Gastroesophageal sphincter (tissue), 3 donors: ENCODE measurements at regions not wholly inside any gene's neighbourhood (a gene's known extent, or its start where the extent isn't known, plus 50 kb on each side); places are given as distances from the start of the nearest gene placed in this dataset.

Experiments used
- CTCF ChIP-seq, 4 experiments: fragments of 200-600 bp in 2 of 4; fragments of 450-650 bp in 2 of 4; sonication (generic) in 1 of 4; IDR thresholded peaks; one replicate each; pipeline ENCODE4 v1.5.1; 2017 to 2019; ENCODE audit warnings: antibody characterized with exemption in 4 of 4, mild to moderate bottlenecking in 2 of 4, moderate library complexity in 2 of 4
- POLR2A ChIP-seq, 2 donors: fragments of 450-650 bp; IDR thresholded peaks; one replicate each; pipeline ENCODE4 v1.6.1; 2017; ENCODE audit warnings: antibody characterized with exemption in 2 of 2, mild to moderate bottlenecking in 2 of 2, moderate library complexity in 1 of 2
- POLR2AphosphoS5 ChIP-seq: sonication (generic); formaldehyde crosslinking; IDR thresholded peaks from one replicate; pipeline ENCODE4 v1.6.1; 2017; ENCODE audit warnings: antibody characterized with exemption

DNA sequence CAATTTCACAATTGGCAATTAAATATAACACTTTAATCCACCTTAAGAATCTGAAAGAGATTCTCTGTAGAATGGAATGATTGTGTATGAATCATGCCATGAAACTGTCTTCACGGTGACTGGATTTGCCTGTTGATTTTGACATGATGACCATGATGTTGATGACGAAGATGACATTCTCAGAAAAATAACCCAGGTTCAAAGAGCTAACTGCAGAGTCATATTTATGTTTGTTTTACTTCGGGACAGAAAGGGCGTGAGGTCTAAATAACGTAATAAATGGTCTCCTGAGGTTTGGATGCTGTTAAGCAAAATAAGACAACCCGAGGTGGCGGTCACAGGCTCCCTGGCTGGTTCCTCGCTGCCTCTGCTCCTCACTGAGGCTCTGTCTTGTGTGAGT, 532.0 kb downstream of the TMEM121 start:
- TF ChIP-seq POLR2AphosphoS5 (no peak), POLR2A (IDR thresholded peaks at IDR 0.05) (no peak), CTCF (IDR thresholded peaks at IDR 0.05) (no peak)
